ENCODE measurements at regions not wholly inside any gene's neighbourhood (a gene's known extent, or its start where the extent isn't known, plus 50 kb on each side); places are given as distances from the start of the nearest gene placed in this dataset.

- TF ChIP-seq CTCF (IDR thresholded peaks at IDR 0.05): no peak
- no peak for TF ChIP-seq POLR2AphosphoS5 (IDR thresholded peaks at IDR 0.05)
- TF ChIP-seq POLR2A (IDR thresholded peaks at IDR 0.05): no peak
- TF ChIP-seq EP300 (IDR thresholded peaks at IDR 0.05): no peak
These were observed 179.4 kb upstream of the DPH6 start for GRCh38 chr15:35725353-35725752.

All from gastroesophageal sphincter (tissue), 3 donors.